ENCODE measurements at regions not wholly inside any gene's neighbourhood (a gene's known extent, or its start where the extent isn't known, plus 50 kb on each side); places are given as distances from the start of the nearest gene placed in this dataset.

GRCh38 chr3:110767838-110768237 is 303.8 kb upstream of the NECTIN3 start:
- in situ Hi-C loops (cut with HindIII; ENCODE audit: low sequenced_read_pairs), result no loop called here

- in situ Hi-C loops (cut with HindIII; ENCODE audit: low sequenced_read_pairs), result no loop called here
These were observed 298.1 kb upstream of the NECTIN3 start for GRCh38 chr3:110773413-110773954.

- in situ Hi-C loops (cut with HindIII; ENCODE audit: low sequenced_read_pairs), result no loop called here
These were observed 296.9 kb upstream of the NECTIN3 start for GRCh38 chr3:110774496-110775265.

GRCh38 chr3:110779581-110779980 is 292.0 kb upstream of the NECTIN3 start:
- in situ Hi-C loops (cut with HindIII; ENCODE audit: low sequenced_read_pairs), result no loop called here

GRCh38 chr3:110783541-110783940 is 288.1 kb upstream of the NECTIN3 start:
- in situ Hi-C loops (cut with HindIII; ENCODE audit: low sequenced_read_pairs), result no loop called here

GRCh38 chr3:110788794-110789193 is 282.8 kb upstream of the NECTIN3 start:
- in situ Hi-C loops (cut with HindIII; ENCODE audit: low sequenced_read_pairs), result no loop called here

- in situ Hi-C loops (cut with HindIII; ENCODE audit: low sequenced_read_pairs), result no loop called here
These were observed 282.3 kb upstream of the NECTIN3 start for GRCh38 chr3:110789315-110789714.

GRCh38 chr3:110790631-110791030 is 281.0 kb upstream of the NECTIN3 start:
- in situ Hi-C loops (cut with HindIII; ENCODE audit: low sequenced_read_pairs), result no loop called here

- in situ Hi-C loops (cut with HindIII; ENCODE audit: low sequenced_read_pairs), result no loop called here
These were observed 279.5 kb upstream of the NECTIN3 start for GRCh38 chr3:110791995-110792686.

GRCh38 chr3:110793611-110794010 is 278.0 kb upstream of the NECTIN3 start:
- in situ Hi-C loops (cut with HindIII; ENCODE audit: low sequenced_read_pairs), result no loop called here

- in situ Hi-C loops (cut with HindIII; ENCODE audit: low sequenced_read_pairs), result no loop called here
These were observed 276.5 kb upstream of the NECTIN3 start for GRCh38 chr3:110795163-110795562.

GRCh38 chr3:110799271-110799670 is 272.3 kb upstream of the NECTIN3 start:
- in situ Hi-C loops (cut with HindIII; ENCODE audit: low sequenced_read_pairs), result no loop called here

GRCh38 chr3:110804856-110805255 is 266.8 kb upstream of the NECTIN3 start:
- in situ Hi-C loops (cut with HindIII; ENCODE audit: low sequenced_read_pairs), result no loop called here

- in situ Hi-C loops (cut with HindIII; ENCODE audit: low sequenced_read_pairs), result no loop called here
These were observed 264.7 kb upstream of the NECTIN3 start for GRCh38 chr3:110806924-110807323.

GRCh38 chr3:110808630-110809029 is 263.0 kb upstream of the NECTIN3 start:
- in situ Hi-C loops (cut with HindIII; ENCODE audit: low sequenced_read_pairs), result no loop called here

- in situ Hi-C loops (cut with HindIII; ENCODE audit: low sequenced_read_pairs), result no loop called here
These were observed 261.3 kb upstream of the NECTIN3 start for GRCh38 chr3:110810356-110810755.

- in situ Hi-C loops (cut with HindIII; ENCODE audit: low sequenced_read_pairs), result no loop called here
These were observed 260.6 kb upstream of the NECTIN3 start for GRCh38 chr3:110811050-110811449.

GRCh38 chr3:110813541-110813940 is 258.1 kb upstream of the NECTIN3 start:
- in situ Hi-C loops (cut with HindIII; ENCODE audit: low sequenced_read_pairs), result no loop called here

GRCh38 chr3:110814170-110815007 is 257.2 kb upstream of the NECTIN3 start:
- in situ Hi-C loops (cut with HindIII; ENCODE audit: low sequenced_read_pairs), result no loop called here

- in situ Hi-C loops (cut with HindIII; ENCODE audit: low sequenced_read_pairs), result no loop called here
These were observed 256.5 kb upstream of the NECTIN3 start for GRCh38 chr3:110815008-110815583.

- in situ Hi-C loops (cut with HindIII; ENCODE audit: low sequenced_read_pairs), result no loop called here
These were observed 255.6 kb upstream of the NECTIN3 start for GRCh38 chr3:110816008-110816407.
